Ectodermal cell (in vitro differentiated cells): ENCODE measurements at regions not wholly inside any gene's neighbourhood (a gene's known extent, or its start where the extent isn't known, plus 50 kb on each side); places are given as distances from the start of the nearest gene placed in this dataset.

Experiments
- H3K27ac ChIP-seq: 2 replicates; pipeline ENCODE4 v1.7.0; 2013; ENCODE audit warnings: mild to moderate bottlenecking, low read depth, low read length; ENCODE audit not compliant: insufficient read depth, poor library complexity, severe bottlenecking
- H3K27me3 ChIP-seq: 2 replicates; pipeline ENCODE4 v1.7.0; 2013; ENCODE audit warnings: mild to moderate bottlenecking, low read length; ENCODE audit not compliant: insufficient read depth, control insufficient read depth, poor library complexity, severe bottlenecking
- H3K36me3 ChIP-seq: one replicate; pipeline ENCODE4 v1.7.0; 2013; ENCODE audit warnings: low read length; ENCODE audit not compliant: control insufficient read depth, insufficient read depth
- H3K4me1 ChIP-seq: one replicate; pipeline ENCODE4 v1.7.0; 2013; ENCODE audit warnings: low read length; ENCODE audit not compliant: control insufficient read depth, insufficient read depth
- H3K4me3 ChIP-seq: 2 replicates; pipeline ENCODE4 v1.7.0; 2013; ENCODE audit warnings: low read depth, low read length, control low read depth; ENCODE audit not compliant: insufficient read depth
- H3K9me3 ChIP-seq: 2 replicates; pipeline ENCODE4 v1.7.0; 2013; ENCODE audit warnings: mild to moderate bottlenecking, low read length, moderate library complexity; ENCODE audit not compliant: control insufficient read depth
- WGBS, 2 experiments: methylation state at CpG; one replicate each; pipeline ENCODE4 v1.1.7; 2013; ENCODE audit warnings: missing lambda C conversion rate in 2 of 2; 5-methylcytosine and 5-hydroxymethylcytosine counted together

DNA sequence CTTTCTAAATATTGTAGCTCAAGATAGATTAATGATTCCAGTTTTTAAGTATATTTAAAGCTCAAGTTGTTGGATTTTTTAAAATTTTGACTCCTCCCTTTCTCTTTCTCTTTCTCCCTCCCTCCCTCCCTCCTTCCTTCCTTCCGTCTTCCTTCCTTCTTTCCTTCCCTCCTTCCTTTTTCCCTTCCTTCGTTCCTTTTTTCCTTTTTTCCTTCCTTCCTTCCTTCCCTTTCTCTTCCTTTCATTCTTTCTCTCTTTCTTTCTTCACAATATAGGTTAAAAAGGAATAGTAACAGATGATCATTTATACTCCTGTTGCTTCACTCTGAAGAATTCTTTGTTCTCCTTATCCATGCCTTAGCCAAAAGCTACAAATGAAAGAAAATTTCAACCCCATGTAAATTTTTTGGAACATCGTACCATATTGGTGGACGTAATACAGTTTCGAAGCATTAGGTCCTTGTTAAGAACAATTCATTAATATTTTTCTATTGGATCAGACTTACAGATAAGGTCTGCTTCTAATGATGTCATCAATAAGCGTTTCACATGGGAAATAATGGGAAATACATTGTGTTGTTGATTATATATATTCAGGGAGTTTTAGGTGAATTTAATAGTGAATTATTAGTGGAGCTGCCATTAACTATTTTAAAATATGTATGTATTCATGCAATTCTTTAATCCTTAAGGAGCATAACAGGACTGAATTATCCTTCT lies 139.6 kb upstream of the SLC35B3 start:
- Histone ChIP-seq H3K4me1 (no peaks in the 10 kb centered on the region), H3K36me3 (no peaks in the 10 kb centered on the region), H3K9me3 (no peaks in the 10 kb centered on the region), H3K27ac (no peak overlapping the region), H3K4me3 (no peak overlapping the region), H3K27me3 (no peaks in the 10 kb centered on the region)
- WGBS, 2 experiments: 91 to 99% methylated on average over 6 of the region's 6 CpGs

DNA sequence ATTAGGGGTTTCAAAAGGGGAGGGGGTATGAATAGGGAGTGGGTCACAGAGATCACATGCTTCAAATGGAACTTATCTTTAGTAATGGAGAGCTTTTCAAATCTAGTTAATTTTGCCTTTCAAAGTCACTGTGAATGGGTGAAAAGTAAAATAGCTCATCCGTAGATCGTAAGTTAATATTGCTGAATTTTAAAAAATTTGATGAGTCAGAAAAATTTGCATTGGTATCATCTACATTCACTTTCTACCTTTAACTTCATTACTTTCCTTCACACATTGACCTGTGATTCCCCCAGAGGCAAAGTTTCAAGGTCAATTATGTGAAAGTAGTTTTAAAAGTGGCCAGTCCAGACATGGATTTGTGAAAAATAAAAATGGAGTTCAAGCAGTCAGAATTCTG lies 139.0 kb upstream of the SLC35B3 start:
- 90 to 95% methylated on average over 2 of the region's 2 CpGs for WGBS, 2 experiments

DNA sequence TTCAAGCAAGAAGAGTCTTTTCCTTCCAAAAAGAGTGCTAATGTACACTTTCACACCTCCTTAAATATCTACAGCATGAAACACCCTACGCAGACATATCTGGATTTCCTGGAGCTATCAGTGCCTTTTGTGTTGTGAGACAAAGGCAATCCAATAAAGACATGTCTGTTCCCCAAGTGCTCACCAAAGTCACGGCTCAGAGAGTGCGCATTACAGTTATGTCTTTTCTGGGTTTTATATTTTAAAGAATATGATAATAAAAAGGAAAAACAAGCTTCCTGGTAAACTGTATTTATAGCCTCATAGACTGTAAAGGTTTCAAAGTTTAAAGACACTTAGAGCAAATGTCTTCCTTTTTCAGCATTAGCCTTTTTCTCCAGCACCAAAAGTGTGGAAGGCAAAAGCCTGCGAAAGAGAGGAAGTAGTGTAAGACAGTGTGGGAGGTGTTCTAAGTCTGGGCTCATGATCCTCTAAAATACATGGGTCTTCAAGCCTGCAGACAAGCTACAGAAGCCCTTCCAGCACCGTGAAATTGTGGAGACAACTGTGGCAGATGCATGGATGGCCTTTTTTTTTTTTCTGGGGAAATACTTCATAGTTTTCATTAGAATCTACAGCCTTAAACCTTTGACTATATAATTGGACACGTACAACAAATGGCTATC lies 135.0 kb upstream of the SLC35B3 start:
- no peaks in the 10 kb centered on the region for H3K9me3 ChIP-seq
- H3K4me1 ChIP-seq: no peaks in the 10 kb centered on the region
- no peak overlapping the region for H3K4me3 ChIP-seq
- H3K36me3 ChIP-seq: no peaks in the 10 kb centered on the region
- 93 to 94% methylated on average over 3 to 5 of the region's 6 CpGs for WGBS, 2 experiments
- H3K27me3 ChIP-seq: no peaks in the 10 kb centered on the region
- H3K27ac ChIP-seq: no peak overlapping the region

More for the DNA sequence above, 139.0 kb upstream of the SLC35B3 start:
- Histone ChIP-seq H3K27me3 (no peaks in the 10 kb centered on the region), H3K9me3 (no peaks in the 10 kb centered on the region), H3K36me3 (no peaks in the 10 kb centered on the region), H3K27ac (no peak overlapping the region), H3K4me3 (no peak overlapping the region), H3K4me1 (no peaks in the 10 kb centered on the region)

DNA sequence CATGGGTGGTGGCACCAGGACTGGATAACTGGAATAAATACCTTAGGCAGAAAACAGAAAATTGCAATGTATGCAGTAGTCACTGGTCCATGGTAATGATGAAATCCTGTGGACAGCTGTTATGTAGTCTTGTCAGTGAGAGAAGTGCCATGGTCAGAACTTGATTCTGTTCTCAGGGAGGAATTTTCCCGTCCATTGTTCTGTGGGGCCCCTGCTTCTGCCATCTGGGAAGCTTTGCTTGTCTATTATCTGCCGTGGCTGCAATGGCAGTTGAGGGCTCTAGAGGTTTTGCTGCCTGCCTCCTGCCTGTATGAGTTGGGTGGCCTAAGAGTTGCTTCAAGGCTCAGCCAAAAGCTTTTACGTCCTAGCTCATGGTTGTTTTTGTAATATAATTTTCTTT lies 126.8 kb upstream of the SLC35B3 start:
- H3K27ac ChIP-seq: no peak overlapping the region
- 49 to 54% methylated on average over 2 of the region's 3 CpGs for WGBS, 2 experiments
- peaks cover 5% of the 10 kb centered on the region for H3K4me1 ChIP-seq
- no peak overlapping the region for H3K4me3 ChIP-seq
- no peaks in the 10 kb centered on the region for H3K9me3 ChIP-seq
- H3K27me3 ChIP-seq: no peaks in the 10 kb centered on the region
- no peaks in the 10 kb centered on the region for H3K36me3 ChIP-seq

DNA sequence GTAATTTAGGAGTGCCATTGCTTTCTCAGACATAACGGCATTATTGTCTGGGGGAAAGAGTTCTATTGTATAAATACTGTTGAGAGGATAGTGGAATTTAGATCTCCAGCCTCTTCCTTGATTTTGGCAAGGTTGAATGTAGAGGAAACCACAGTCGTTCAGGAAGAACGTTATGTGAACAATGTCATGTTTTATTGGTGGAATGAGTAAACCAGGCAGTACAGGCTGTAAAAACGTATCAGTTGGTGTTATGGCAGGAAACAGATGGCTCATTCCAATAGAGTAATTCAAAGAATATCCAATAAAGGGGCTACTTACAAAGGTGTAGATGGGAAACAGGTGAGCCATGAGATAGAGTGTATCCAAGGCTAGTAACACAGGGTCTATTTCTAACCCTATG lies 123.6 kb upstream of the SLC35B3 start:
- Histone ChIP-seq H3K9me3 (no peaks in the 10 kb centered on the region), H3K36me3 (no peaks in the 10 kb centered on the region), H3K27me3 (no peaks in the 10 kb centered on the region), H3K27ac (no peak overlapping the region), H3K4me1 (peaks cover 5% of the 10 kb centered on the region), H3K4me3 (no peak overlapping the region)
- WGBS, 2 experiments: 94 to 95% methylated on average over 4 of the region's 4 CpGs

DNA sequence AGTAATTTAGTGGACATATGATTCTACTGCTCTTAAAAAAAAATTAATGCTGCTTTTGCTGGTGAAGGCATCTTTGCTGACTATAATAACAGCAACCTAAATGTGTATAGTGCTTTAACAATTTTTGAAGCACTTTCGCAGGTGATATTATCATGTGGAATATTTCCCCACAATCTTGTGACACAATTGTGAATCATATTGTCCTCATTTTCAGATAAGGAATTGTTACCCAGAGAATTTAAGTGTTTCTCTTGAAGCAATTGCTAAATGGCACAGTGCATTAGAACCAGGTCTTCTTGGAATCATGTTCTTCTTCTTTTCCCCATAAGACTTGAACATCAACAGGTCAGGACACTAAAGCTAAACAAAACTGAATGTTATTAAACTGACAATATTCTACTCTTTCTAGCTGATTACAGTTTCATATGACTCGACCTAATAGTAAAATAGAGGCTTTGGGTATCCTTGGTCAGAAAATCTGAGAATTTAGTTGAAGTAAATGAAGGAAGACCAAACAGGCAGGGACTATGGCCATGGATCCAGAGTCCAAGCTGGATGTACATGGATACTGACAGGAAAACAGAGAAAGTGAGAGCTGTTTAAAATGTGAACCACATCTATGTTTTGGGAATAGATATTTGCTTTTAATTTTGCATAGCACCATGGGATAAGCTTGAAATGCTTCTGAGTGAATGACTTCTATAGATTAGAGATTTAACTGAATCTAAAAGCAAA lies 121.8 kb upstream of the SLC35B3 start:
- Histone ChIP-seq H3K27me3 (no peaks in the 10 kb centered on the region), H3K4me3 (no peak overlapping the region), H3K9me3 (no peaks in the 10 kb centered on the region), H3K4me1 (peaks cover 3% of the 10 kb centered on the region), H3K27ac (no peak overlapping the region), H3K36me3 (no peaks in the 10 kb centered on the region)
- 86 to 91% methylated on average over 1 to 2 of the region's 2 CpGs for WGBS, 2 experiments

DNA sequence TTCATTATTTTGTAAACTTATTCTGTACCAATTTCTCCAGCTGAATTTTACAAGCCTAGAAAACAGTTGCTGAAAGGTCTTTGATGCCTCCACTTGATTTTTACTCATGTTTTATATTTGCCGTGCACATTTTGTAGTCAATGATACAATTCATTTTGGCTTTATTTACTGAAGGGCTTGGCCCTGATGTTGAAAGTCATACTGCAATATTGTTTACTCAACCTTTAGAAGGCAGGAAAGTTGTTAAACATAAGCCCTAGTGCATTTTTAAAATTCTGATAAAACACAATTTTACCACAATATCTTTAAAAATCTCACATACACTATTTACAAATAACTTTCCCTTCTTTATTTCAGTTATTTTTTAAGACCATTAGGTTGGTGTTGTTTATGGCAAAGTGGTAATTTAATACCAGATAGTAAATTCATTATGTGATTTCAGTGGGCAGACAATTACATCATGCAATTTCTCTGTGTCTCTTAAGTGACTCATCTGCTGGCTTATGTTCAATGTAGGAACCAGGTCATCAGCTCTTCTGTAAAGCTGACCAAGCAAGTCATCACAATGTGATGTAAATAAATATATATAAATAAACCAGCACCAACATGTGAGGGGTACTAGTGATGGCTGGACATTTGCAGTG lies 121.1 kb upstream of the SLC35B3 start:
- H3K27me3 ChIP-seq: no peaks in the 10 kb centered on the region
- WGBS, 2 experiments: 88 to 92% methylated on average over 1 of the region's 1 CpG
- no peak overlapping the region for H3K27ac ChIP-seq
- no peaks in the 10 kb centered on the region for H3K9me3 ChIP-seq
- no peaks in the 10 kb centered on the region for H3K36me3 ChIP-seq
- H3K4me3 ChIP-seq: no peak overlapping the region
- no peaks in the 10 kb centered on the region for H3K4me1 ChIP-seq

DNA sequence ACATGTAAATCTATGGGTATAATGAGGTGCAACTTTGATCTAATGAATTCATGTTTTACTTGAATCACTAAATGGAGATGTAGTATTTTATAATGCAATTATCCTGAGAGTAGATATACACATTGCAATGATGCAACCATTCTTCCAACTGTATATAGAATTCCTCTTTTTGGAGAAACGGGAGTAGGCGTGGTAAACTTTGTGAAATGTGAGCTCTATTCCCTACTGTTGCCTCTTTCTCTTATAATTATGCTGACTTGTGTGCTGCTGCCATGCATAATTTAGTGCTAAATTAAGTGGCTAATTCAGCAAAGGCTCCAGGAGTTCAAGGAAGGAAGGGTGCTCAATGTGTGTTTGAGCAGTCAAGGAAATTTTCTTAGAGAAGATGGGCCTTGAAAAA lies 116.6 kb upstream of the SLC35B3 start:
- Histone ChIP-seq H3K36me3 (no peaks in the 10 kb centered on the region), H3K27me3 (no peaks in the 10 kb centered on the region), H3K4me3 (no peak overlapping the region), H3K4me1 (no peaks in the 10 kb centered on the region), H3K9me3 (no peaks in the 10 kb centered on the region), H3K27ac (no peak overlapping the region)
- WGBS, 2 experiments: 78 to 100% methylated on average over 2 of the region's 2 CpGs

DNA sequence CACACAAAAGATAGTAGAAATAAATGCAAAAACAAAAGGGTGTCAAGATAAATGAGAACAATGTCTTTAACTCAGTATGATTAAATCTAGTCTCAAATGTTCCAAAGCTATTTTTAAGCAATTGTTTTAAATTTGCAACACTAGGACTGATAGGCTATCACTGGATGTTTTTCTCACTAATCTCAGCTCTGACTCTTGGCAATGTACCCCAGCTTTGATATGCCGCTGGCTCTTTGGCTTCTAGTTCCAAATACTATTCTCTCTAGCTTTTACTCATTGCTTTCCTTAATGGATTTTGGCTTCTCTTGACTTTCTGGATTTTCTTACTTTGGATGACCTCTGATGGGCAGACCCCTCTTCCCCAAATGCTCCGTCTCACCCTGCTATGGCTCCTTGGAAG lies 116.0 kb upstream of the SLC35B3 start:
- 96 to 98% methylated on average over 1 to 2 of the region's 2 CpGs for WGBS, 2 experiments
- H3K27ac ChIP-seq: no peak overlapping the region

More for the DNA sequence above, 116.0 kb upstream of the SLC35B3 start:
- Histone ChIP-seq H3K27me3 (no peaks in the 10 kb centered on the region), H3K4me1 (no peaks in the 10 kb centered on the region), H3K9me3 (no peaks in the 10 kb centered on the region), H3K4me3 (no peak overlapping the region), H3K36me3 (no peaks in the 10 kb centered on the region)
